Adrenal gland (tissue), 9 donors: ENCODE measurements at regions not wholly inside any gene's neighbourhood (a gene's known extent, or its start where the extent isn't known, plus 50 kb on each side); places are given as distances from the start of the nearest gene placed in this dataset.

Experiments
- DNase-seq, 7 donors: peaks; one replicate each; pipeline ENCODE4 v3.0.0-alpha.2; 2019 to 2020
- H3K27ac ChIP-seq, 5 donors: fragments of 200-600 bp; sonication (generic) in 4 of 5; 1 replicate in 3 of 5; 2 replicates in 2 of 5; pipeline versions ENCODE4 v1.5.1 to v1.8.0; 2016 to 2020; ENCODE audit warnings: mild to moderate bottlenecking in 1 of 5
- H3K27me3 ChIP-seq: fragments of 200-600 bp; 2 replicates; pipeline ENCODE4 v1.8.0; 2021
- H3K36me3 ChIP-seq, 2 donors: fragments of 200-600 bp; replicated peaks in 1 of 2; 1 replicate in 1 of 2; 2 replicates in 1 of 2; pipeline versions ENCODE4 v1.5.1 to v1.8.0; 2018 to 2022
- H3K4me1 ChIP-seq, 2 donors: fragments of 200-600 bp; replicated peaks in 1 of 2; 1 replicate in 1 of 2; 2 replicates in 1 of 2; pipeline versions ENCODE4 v1.5.1 to v1.8.0; 2018 to 2021
- H3K4me3 ChIP-seq, 4 donors: fragments of 200-600 bp; sonication (generic) in 3 of 4; one replicate each; pipeline ENCODE4 v1.5.1; 2016 to 2018
- H3K9me3 ChIP-seq, 3 donors: fragments of 200-600 bp; sonication (generic) in 1 of 3; replicated peaks in 1 of 3; 1 replicate in 2 of 3; 2 replicates in 1 of 3; pipeline versions ENCODE4 v1.5.1 to v1.8.0; 2016 to 2021
- POLR2A ChIP-seq, 2 donors: fragments of 450-650 bp; IDR thresholded peaks; one replicate each; pipeline ENCODE4 v1.6.1; 2017; ENCODE audit warnings: antibody characterized with exemption in 2 of 2, mild to moderate bottlenecking in 2 of 2, moderate library complexity in 1 of 2
- WGBS, 4 donors: extraction: QIAGEN DNeasy Blood & Tissue Kit in 2 of 4; methylation state at CpG; one replicate each; pipeline versions ENCODE4 v1.1.5 to v1.1.7; 2013 to 2017; 5-methylcytosine and 5-hydroxymethylcytosine counted together
- intact Hi-C, 2 donors: fragments of 100-400 bp; cut with DNase I; formaldehyde crosslinking; loops; one replicate each; pipeline versions ENCODE4 v1.14.1 to v1.15.0; 2022 to 2023
- TF ChIP-seq, protein P1 (sequence below), 6 experiments: fragments of 450-650 bp in 4 of 6; fragments of 200-600 bp in 2 of 6; sonication (generic) in 1 of 6; IDR thresholded peaks; 1 replicate in 5 of 6; 2 replicates in 1 of 6; pipeline versions ENCODE4 v1.5.1 to v1.8.0; 2016 to 2021; ENCODE audit warnings: antibody characterized with exemption in 6 of 6, mild to moderate bottlenecking in 2 of 6, moderate library complexity in 1 of 6
- donor health status: healthy with polysubstance abuse.
- donor health status: Bipolar disorder and iron deficiency.
- donor health status: DM: yes; HTN: yes; CAD: no.
- donor health status: DM: no; HTN: no; CAD: no.
- donor health status: DM: no; HTN: no; CAD: no.

DNA sequence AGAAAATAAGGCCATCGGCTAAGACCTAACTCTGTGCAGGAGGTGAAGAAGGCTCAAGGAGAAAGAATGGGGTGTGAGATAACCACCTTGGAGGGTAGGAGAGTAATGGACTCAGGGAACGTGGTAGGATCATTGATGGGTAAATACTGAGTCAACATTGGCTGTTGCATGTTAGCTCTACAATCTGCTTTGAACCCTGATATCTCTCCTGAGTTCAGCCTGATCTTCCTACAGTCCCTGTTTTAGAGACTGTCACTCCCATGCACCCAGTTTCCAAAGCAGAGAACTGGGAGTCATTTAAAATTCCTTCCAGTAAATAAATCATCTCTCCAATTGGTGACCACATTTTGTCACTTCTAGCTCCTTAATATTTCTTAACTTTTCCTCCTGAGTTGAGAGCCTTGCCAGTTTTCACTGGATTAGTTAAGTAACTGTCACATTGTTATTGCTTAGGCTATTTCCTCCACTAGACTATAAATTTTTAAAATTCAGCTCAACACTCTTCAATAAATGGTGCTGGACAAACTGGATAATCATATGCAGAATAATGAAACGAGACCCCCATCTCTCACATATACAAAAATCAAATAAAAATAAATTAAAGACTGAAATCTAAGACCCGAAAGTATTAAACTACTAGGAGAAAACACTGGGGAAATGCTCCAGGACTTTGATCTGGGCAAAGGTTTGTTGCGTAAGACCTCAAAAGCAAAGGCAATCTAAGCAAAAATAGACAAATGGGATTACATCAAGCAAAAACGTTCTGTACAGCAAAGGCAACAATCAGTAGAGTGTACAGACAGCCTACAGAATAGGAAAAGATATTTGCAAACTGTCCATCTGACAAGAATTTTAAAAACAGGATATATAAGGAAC lies 138.9 kb upstream of the TMEM170B start:
- Histone ChIP-seq H3K27me3 (no peaks in the 10 kb centered on the region), H3K36me3 (no peaks in the 10 kb centered on the region), H3K4me3 (no peak overlapping the region), H3K4me1 (no peaks in the 10 kb centered on the region), H3K27ac (no peak overlapping the region), H3K9me3 (no peaks in the 10 kb centered on the region)
- no peak for DNase-seq
- TF ChIP-seq, protein P1, sequence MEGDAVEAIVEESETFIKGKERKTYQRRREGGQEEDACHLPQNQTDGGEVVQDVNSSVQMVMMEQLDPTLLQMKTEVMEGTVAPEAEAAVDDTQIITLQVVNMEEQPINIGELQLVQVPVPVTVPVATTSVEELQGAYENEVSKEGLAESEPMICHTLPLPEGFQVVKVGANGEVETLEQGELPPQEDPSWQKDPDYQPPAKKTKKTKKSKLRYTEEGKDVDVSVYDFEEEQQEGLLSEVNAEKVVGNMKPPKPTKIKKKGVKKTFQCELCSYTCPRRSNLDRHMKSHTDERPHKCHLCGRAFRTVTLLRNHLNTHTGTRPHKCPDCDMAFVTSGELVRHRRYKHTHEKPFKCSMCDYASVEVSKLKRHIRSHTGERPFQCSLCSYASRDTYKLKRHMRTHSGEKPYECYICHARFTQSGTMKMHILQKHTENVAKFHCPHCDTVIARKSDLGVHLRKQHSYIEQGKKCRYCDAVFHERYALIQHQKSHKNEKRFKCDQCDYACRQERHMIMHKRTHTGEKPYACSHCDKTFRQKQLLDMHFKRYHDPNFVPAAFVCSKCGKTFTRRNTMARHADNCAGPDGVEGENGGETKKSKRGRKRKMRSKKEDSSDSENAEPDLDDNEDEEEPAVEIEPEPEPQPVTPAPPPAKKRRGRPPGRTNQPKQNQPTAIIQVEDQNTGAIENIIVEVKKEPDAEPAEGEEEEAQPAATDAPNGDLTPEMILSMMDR (IDR thresholded peaks at IDR 0.05), result no peak
- no peak for TF ChIP-seq POLR2A (IDR thresholded peaks at IDR 0.05)
- intact Hi-C loops, result no loop called here
- WGBS, 4 donors, result 62 to 68% (median 64%) methylated on average over 6 of the region's 6 CpGs

GRCh38 chr6:11397622-11398450 lies 139.7 kb upstream of the TMEM170B start:
- DNase-seq, result no peak
- intact Hi-C loops, result no loop called here
- Histone ChIP-seq H3K27me3 (no peaks in the 10 kb centered on the region), H3K27ac (no peak overlapping the region), H3K9me3 (no peaks in the 10 kb centered on the region), H3K4me1 (peaks cover 6% of the 10 kb centered on the region in 2 donors), H3K4me3 (no peak overlapping the region), H3K36me3 (no peaks in the 10 kb centered on the region)
- WGBS, 4 donors, result 73 to 87% (median 80%) methylated on average over 5 of the region's 5 CpGs
- TF ChIP-seq POLR2A (IDR thresholded peaks at IDR 0.05), result no peak
- TF ChIP-seq, protein P1 (IDR thresholded peaks at IDR 0.05), result no peak

DNA sequence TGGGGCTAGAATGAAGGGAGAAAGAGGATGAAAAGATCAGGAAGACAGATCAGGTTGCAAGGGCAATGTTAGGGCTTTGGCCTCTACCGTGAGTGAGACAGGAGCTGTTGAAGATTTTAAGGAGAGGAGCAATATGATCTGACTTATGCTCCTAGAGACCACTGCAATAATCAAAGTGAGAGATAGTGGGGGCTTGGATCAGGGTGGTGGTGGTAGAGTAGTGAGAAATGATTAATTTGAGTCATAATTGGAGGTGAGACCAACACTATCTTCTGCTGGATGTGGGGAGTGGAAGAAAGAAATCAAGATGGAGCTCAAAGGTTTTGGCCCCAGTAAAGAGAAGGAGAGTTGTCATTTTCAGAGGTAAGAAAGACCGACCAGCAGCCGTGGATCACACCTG lies 140.7 kb upstream of the TMEM170B start:
- Histone ChIP-seq H3K9me3 (no peaks in the 10 kb centered on the region), H3K36me3 (no peaks in the 10 kb centered on the region), H3K27me3 (no peaks in the 10 kb centered on the region), H3K27ac (no peak overlapping the region), H3K4me1 (peaks cover 8 to 14% of the 10 kb centered on the region in 2 donors), H3K4me3 (no peak overlapping the region)
- intact Hi-C loops, result no loop called here
- no peak for DNase-seq
- TF ChIP-seq, protein P1 (IDR thresholded peaks at IDR 0.05), result no peak
- TF ChIP-seq POLR2A (IDR thresholded peaks at IDR 0.05), result no peak
- WGBS, 4 donors, result 65 to 97% (median 96%) methylated on average over 3 of the region's 3 CpGs
